AG09309 (cell line): ENCODE measurements at regions not wholly inside any gene's neighbourhood (a gene's known extent, or its start where the extent isn't known, plus 50 kb on each side); places are given as distances from the start of the nearest gene placed in this dataset.

ENCODE experiments used
- DNase-seq: peaks from one replicate; pipeline ENCODE4 v3.0.0-alpha.2; 2010; ENCODE audit warnings: low read depth
- H3K4me3 ChIP-seq: 2 replicates; pipeline ENCODE4 v1.5.1; 2011; ENCODE audit warnings: mild to moderate bottlenecking, low read depth, low read length, moderate library complexity; ENCODE audit not compliant: control insufficient read depth
- CTCF ChIP-seq: IDR thresholded peaks from 2 replicates; pipeline ENCODE4 v1.5.1; 2011; ENCODE audit warnings: mild to moderate bottlenecking, low read depth, low read length, inconsistent platforms; ENCODE audit not compliant: insufficient read depth, control insufficient read depth; ENCODE audit errors: missing control alignments

GRCh38 chr12:84243686-84244085 is 668.9 kb downstream of the SLC6A15 start:
- no peak for TF ChIP-seq CTCF
- DNase-seq = no peak

GRCh38 chr12:84222841-84223240 is 689.8 kb downstream of the SLC6A15 start:
- no peak for DNase-seq
- TF ChIP-seq CTCF = no peak
- no peak overlapping the region for H3K4me3 ChIP-seq

More at GRCh38 chr12:84243686-84244085, 668.9 kb downstream of the SLC6A15 start:
- H3K4me3 ChIP-seq = no peak overlapping the region

DNA sequence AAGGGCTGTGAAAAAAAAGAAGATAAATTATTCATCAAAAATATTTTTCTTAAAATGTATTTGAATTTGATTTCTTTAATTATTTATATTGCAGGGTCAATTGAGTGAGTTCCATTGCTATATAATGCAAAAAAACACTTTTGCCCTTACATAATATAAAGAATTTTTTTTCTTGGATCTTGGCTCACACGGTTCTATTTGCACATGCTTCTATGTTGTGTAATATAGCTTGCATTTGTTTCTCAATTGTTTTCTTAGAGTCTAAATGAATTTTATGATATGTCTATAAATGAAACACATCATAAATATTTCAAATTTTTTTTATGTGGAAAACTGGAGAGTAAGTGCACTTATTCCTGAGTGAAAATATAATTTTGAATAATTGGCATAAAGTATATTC is 694.2 kb downstream of the SLC6A15 start:
- no peak overlapping the region for H3K4me3 ChIP-seq
- no peak for DNase-seq
- TF ChIP-seq CTCF = no peak

DNA sequence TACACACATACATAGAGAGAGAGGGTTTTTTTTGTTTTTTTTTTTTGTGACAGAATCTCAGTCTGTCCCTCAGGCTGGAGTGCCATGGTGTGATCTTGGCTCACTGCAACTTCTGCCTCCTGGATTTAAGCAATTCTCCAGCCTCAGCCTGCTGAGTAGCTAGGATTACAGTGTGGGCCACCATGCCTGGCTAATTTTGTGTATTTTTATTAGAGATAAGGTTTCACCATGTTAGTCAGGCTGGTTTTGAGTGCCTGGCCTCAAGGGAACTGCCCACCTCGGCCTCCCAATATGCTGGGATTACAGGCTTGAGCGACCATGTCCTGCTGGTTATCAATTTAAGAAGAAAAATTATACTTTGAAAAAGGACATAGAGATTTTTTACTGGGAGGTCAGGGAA is 710.6 kb downstream of the SLC6A15 start:
- no peak overlapping the region for H3K4me3 ChIP-seq
- no peak for DNase-seq
- TF ChIP-seq CTCF = no peak

- DNase-seq = no peak
- no peak overlapping the region for H3K4me3 ChIP-seq
- TF ChIP-seq CTCF = no peak
Observed at GRCh38 chr12:84198294-84198946, 714.2 kb downstream of the SLC6A15 start.

GRCh38 chr12:84191779-84192178 is 720.8 kb downstream of the SLC6A15 start:
- DNase-seq = no peak
- TF ChIP-seq CTCF = no peak
- no peak overlapping the region for H3K4me3 ChIP-seq
